Thoracic aorta (tissue), 2 donors: ENCODE measurements at regions not wholly inside any gene's neighbourhood (a gene's known extent, or its start where the extent isn't known, plus 50 kb on each side); places are given as distances from the start of the nearest gene placed in this dataset.

Experiments
- ATAC-seq: fragments of 150-250 bp; one replicate; pipeline ENCODE4 v1.8.0; 2017; ENCODE audit warnings: low read depth; ENCODE audit not compliant: insufficient number of reproducible peaks, low FRiP score
- DNase-seq: peaks from one replicate; pipeline ENCODE4 v3.0.0-alpha.2; 2020; ENCODE audit warnings: low spot score
- H3K27ac ChIP-seq, 2 donors: fragments of 200-600 bp; sonication (generic); 1 replicate in 1 of 2; 2 replicates in 1 of 2; pipeline ENCODE4 v1.5.1; 2016; ENCODE audit warnings: mild to moderate bottlenecking in 2 of 2, moderate library complexity in 2 of 2
- H3K27me3 ChIP-seq: fragments of 200-600 bp; sonication (generic); replicated peaks from 2 replicates; pipeline ENCODE4 v1.6.0; 2016; ENCODE audit warnings: mild to moderate bottlenecking; ENCODE audit not compliant: insufficient read depth
- H3K36me3 ChIP-seq: fragments of 200-600 bp; sonication (generic); one replicate; pipeline ENCODE4 v1.5.1; 2016
- H3K4me1 ChIP-seq, 2 donors: fragments of 200-600 bp; sonication (generic); 1 replicate in 1 of 2; 2 replicates in 1 of 2; pipeline versions ENCODE4 v1.5.1 to v1.6.0; 2016; ENCODE audit warnings: low read depth in 2 of 2, mild to moderate bottlenecking in 1 of 2; ENCODE audit not compliant: control insufficient read depth in 1 of 2
- H3K4me3 ChIP-seq: fragments of 200-600 bp; sonication (generic); 2 replicates; pipeline ENCODE4 v1.5.1; 2016; ENCODE audit warnings: mild to moderate bottlenecking
- H3K9me3 ChIP-seq: fragments of 200-600 bp; sonication (generic); 2 replicates; pipeline ENCODE4 v1.5.1; 2016
- TF ChIP-seq, protein P1 (sequence below): fragments of 200-600 bp; sonication (generic); IDR thresholded peaks from one replicate; pipeline ENCODE4 v1.5.1; 2019; ENCODE audit warnings: antibody characterized with exemption

GRCh38 chr6:6886171-6886885 lies 221.4 kb upstream of the RREB1 start:
- no peak for ATAC-seq
- TF ChIP-seq, protein P1, sequence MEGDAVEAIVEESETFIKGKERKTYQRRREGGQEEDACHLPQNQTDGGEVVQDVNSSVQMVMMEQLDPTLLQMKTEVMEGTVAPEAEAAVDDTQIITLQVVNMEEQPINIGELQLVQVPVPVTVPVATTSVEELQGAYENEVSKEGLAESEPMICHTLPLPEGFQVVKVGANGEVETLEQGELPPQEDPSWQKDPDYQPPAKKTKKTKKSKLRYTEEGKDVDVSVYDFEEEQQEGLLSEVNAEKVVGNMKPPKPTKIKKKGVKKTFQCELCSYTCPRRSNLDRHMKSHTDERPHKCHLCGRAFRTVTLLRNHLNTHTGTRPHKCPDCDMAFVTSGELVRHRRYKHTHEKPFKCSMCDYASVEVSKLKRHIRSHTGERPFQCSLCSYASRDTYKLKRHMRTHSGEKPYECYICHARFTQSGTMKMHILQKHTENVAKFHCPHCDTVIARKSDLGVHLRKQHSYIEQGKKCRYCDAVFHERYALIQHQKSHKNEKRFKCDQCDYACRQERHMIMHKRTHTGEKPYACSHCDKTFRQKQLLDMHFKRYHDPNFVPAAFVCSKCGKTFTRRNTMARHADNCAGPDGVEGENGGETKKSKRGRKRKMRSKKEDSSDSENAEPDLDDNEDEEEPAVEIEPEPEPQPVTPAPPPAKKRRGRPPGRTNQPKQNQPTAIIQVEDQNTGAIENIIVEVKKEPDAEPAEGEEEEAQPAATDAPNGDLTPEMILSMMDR = no peak
- DNase-seq = no peak

GRCh38 chr6:6886886-6887285 lies 220.9 kb upstream of the RREB1 start:
- ATAC-seq (no peak), DNase-seq (no peak)
- Histone ChIP-seq H3K27me3 (no peaks in the 10 kb centered on the region), H3K36me3 (no peaks in the 10 kb centered on the region), H3K27ac (no peak overlapping the region), H3K4me1 (peaks cover 0 to 3% of the 10 kb centered on the region in 2 donors), H3K9me3 (no peaks in the 10 kb centered on the region), H3K4me3 (no peak overlapping the region)
- TF ChIP-seq, protein P1 = no peak

More at GRCh38 chr6:6886171-6886885, 221.4 kb upstream of the RREB1 start:
- Histone ChIP-seq H3K4me1 (peaks cover 0 to 3% of the 10 kb centered on the region in 2 donors), H3K9me3 (no peaks in the 10 kb centered on the region), H3K36me3 (no peaks in the 10 kb centered on the region), H3K27me3 (no peaks in the 10 kb centered on the region), H3K4me3 (no peak overlapping the region), H3K27ac (no peak overlapping the region)

DNA sequence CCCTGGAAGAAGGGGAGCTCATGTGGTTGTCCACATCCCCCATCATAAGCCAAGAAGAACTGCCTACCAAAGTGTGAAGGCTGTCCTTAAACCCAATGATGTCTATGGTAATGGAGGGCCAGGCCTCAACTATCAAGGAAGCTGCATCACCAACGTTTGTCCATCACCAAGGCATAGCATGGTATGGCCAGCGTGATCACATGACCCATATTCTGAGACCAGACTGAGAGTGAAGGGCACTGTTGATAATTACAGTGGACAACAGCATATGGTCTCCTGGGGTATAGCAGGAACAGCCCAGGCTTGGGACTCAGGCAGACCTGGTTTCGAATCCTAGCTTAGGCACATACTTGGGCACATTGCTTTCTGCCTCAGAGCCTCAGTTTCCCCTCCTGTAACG lies 218.2 kb upstream of the RREB1 start:
- no peaks in the 10 kb centered on the region for H3K27me3 ChIP-seq
- no peaks in the 10 kb centered on the region for H3K9me3 ChIP-seq
- H3K4me1 ChIP-seq = peaks cover 0 to 3% of the 10 kb centered on the region in 2 donors
- DNase-seq (no peak), ATAC-seq (no peak)
- TF ChIP-seq, protein P1 = no peak
- H3K27ac ChIP-seq = no peak overlapping the region
- no peak overlapping the region for H3K4me3 ChIP-seq
- H3K36me3 ChIP-seq = no peaks in the 10 kb centered on the region

DNA sequence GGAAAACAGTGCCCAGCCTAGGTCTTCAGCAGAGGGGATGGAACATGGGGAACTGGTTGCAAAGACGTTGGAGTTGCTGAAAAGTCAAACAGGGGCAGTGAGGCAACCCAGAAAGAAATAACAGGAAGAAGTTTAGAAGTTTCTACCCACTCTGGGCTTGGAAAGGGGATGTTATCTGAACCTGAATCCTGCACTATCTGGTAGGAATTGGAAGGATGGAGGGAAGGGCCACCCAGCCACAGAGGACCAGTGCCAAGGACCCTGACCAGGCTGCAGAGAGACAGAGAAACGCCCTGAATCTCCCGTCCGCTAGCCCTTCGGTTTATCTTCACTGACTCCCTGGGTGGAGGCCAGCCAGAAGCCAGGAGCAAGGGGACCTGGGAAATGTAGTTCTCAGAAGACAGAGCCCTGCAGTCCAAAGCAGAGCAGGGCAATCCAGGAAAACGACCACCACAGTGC lies 217.3 kb upstream of the RREB1 start:
- Histone ChIP-seq H3K4me1 (peaks cover 0 to 3% of the 10 kb centered on the region in 2 donors), H3K27ac (no peak overlapping the region), H3K27me3 (no peaks in the 10 kb centered on the region), H3K36me3 (no peaks in the 10 kb centered on the region), H3K9me3 (no peaks in the 10 kb centered on the region), H3K4me3 (no peak overlapping the region)
- ATAC-seq (no peak), DNase-seq (no peak)
- TF ChIP-seq, protein P1 = no peak

DNA sequence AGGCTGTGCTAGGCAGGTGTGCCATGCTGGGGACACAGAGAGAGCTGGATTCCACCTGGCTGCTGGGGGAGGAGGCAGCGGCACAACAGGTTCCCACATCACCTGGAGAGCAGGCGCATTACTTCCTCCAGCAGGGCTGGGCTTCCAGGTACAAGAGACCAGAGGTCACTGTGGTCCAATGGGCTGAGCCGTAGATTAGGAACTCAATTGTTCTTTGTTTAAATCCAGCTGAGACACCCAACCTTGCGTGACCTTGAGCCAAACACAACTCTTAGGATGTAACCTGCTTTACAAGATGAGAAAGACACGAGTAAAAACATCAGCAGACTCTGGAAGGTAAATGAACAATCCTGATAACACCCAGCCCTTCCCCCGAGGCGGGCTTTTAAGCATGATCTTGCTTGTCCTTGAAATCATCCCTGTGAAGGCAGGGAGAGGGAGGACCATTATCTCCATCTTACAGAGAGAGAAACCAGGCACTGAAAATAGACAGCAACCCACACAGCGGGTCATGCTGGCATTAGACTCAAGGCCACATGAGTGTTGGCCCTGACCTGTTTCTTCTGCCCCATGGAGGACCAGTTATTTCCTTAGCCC lies 216.5 kb upstream of the RREB1 start:
- ATAC-seq (no peak), DNase-seq (no peak)
- Histone ChIP-seq H3K27me3 (no peaks in the 10 kb centered on the region), H3K27ac (no peak overlapping the region), H3K4me1 (peaks cover 0 to 3% of the 10 kb centered on the region in 2 donors), H3K9me3 (no peaks in the 10 kb centered on the region), H3K36me3 (no peaks in the 10 kb centered on the region), H3K4me3 (no peak overlapping the region)
- TF ChIP-seq, protein P1 = no peak
